IMR-90 (cell line): ENCODE measurements at regions not wholly inside any gene's neighbourhood (a gene's known extent, or its start where the extent isn't known, plus 50 kb on each side); places are given as distances from the start of the nearest gene placed in this dataset.

Source experiments
- ATAC-seq: fragments of 200-7000 bp; cut with Tn5 transposase; 2 replicates; pipeline ENCODE4 v1.9.1; 2020; ENCODE audit warnings: low read depth, mild to moderate bottlenecking, moderate library complexity
- BruUV-seq: library from RNA; stranded (reverse); fragments of 400-500 nt; replicated peaks from 2 replicates; lab custom pipeline; 2021; lab: Mats Ljungman, UMichigan
- CTCF ChIA-PET: fragments of 300-600 bp; formaldehyde crosslinking; extraction: SDS; loops from one replicate; lab custom pipeline; 2021; ENCODE audit warnings: antibody characterized with exemption; lab: Yijun Ruan, JAX
- POLR2A ChIA-PET: fragments of 300-600 bp; sonication (Branson Sonifier 250); formaldehyde crosslinking; loops from one replicate; lab custom pipeline; 2022; ENCODE audit warnings: antibody characterized with exemption; ENCODE audit not compliant: unreplicated experiment; lab: Charles Lee
- DNase-seq: peaks from one replicate; pipeline ENCODE4 v3.0.0; 2013
- H2AFZ ChIP-seq: replicated peaks from 2 replicates; pipeline ENCODE3; 2013; ENCODE audit warnings: low read length, mild to moderate bottlenecking; ENCODE audit not compliant: poor library complexity
- H2AK5ac ChIP-seq: 2 replicates; pipeline ENCODE4 v1.6.1; 2013; ENCODE audit warnings: low read depth, low read length, inconsistent platforms
- H2AK9ac ChIP-seq: replicated peaks from 2 replicates; pipeline ENCODE3; 2013; ENCODE audit warnings: mild to moderate bottlenecking, low read depth, low read length, moderate library complexity; ENCODE audit not compliant: poor library complexity
- H2BK120ac ChIP-seq: 2 replicates; pipeline ENCODE4 v1.6.1; 2013; ENCODE audit warnings: low read depth, low read length, inconsistent platforms
- H2BK15ac ChIP-seq: 3 replicates; pipeline ENCODE4 v1.6.1; 2013; ENCODE audit warnings: low read depth, low read length, inconsistent platforms
- H2BK20ac ChIP-seq: 2 replicates; pipeline ENCODE4 v1.6.1; 2013; ENCODE audit warnings: low read depth, mild to moderate bottlenecking, inconsistent platforms, low read length, moderate library complexity
- H2BK5ac ChIP-seq: 2 replicates; pipeline ENCODE4 v1.6.1; 2013; ENCODE audit warnings: mild to moderate bottlenecking, low read depth, low read length, inconsistent platforms; ENCODE audit not compliant: poor library complexity, severe bottlenecking
- H3K14ac ChIP-seq: replicated peaks from 2 replicates; pipeline ENCODE4 v1.6.1; 2013; ENCODE audit warnings: low read depth, low read length, inconsistent platforms
- H3K18ac ChIP-seq: 2 replicates; pipeline ENCODE4 v1.6.1; 2013; ENCODE audit warnings: low read depth, low read length, control low read depth
- H3K23ac ChIP-seq: 2 replicates; pipeline ENCODE4 v1.6.1; 2013; ENCODE audit warnings: low read depth, low read length, inconsistent platforms
- H3K27ac ChIP-seq: 2 replicates; pipeline ENCODE4 v1.5.1; 2013; ENCODE audit warnings: mild to moderate bottlenecking, control low read depth, low read length; ENCODE audit not compliant: insufficient read depth
- H3K27me3 ChIP-seq: 2 replicates; pipeline ENCODE4 v1.6.1; 2013; ENCODE audit warnings: low read length; ENCODE audit not compliant: control insufficient read depth, insufficient read depth
- H3K36me3 ChIP-seq: 2 replicates; pipeline ENCODE4 v1.6.1; 2013; ENCODE audit warnings: low read length, mixed read lengths; ENCODE audit not compliant: control insufficient read depth, insufficient read depth
- H3K4ac ChIP-seq: 2 replicates; pipeline ENCODE4 v1.6.1; 2013; ENCODE audit warnings: low read depth, low read length, inconsistent platforms
- H3K4me1 ChIP-seq: 2 replicates; pipeline ENCODE4 v1.6.1; 2013; ENCODE audit warnings: low read length, mixed read lengths; ENCODE audit not compliant: control insufficient read depth, insufficient read depth
- H3K4me2 ChIP-seq: 2 replicates; pipeline ENCODE4 v1.6.1; 2013; ENCODE audit warnings: low read depth, mild to moderate bottlenecking, control low read depth, low read length, moderate library complexity
- H3K4me3 ChIP-seq: 2 replicates; pipeline ENCODE4 v1.5.1; 2013; ENCODE audit warnings: low read depth, mild to moderate bottlenecking, control low read depth, low read length, moderate library complexity; ENCODE audit not compliant: insufficient read depth
- H3K56ac ChIP-seq: 2 replicates; pipeline ENCODE4 v1.6.1; 2013; ENCODE audit warnings: low read length, inconsistent platforms; ENCODE audit not compliant: insufficient read depth; ENCODE audit errors: extremely low read depth
- H3K79me1 ChIP-seq, 2 experiments: 2 replicates each; pipeline ENCODE4 v1.6.1; 2013; ENCODE audit warnings: low read length in 2 of 2, inconsistent platforms in 1 of 2, low read depth in 1 of 2
- H3K9ac ChIP-seq: 2 replicates; pipeline ENCODE4 v1.6.1; 2013; ENCODE audit warnings: low read depth, low read length, control low read depth
- H3K9me1 ChIP-seq: 2 replicates; pipeline ENCODE4 v1.6.1; 2013; ENCODE audit warnings: low read length, inconsistent platforms; ENCODE audit not compliant: insufficient read depth
- H3K9me3 ChIP-seq: 2 replicates; pipeline ENCODE4 v1.6.1; 2013; ENCODE audit warnings: low read length; ENCODE audit not compliant: control insufficient read depth, insufficient read depth
- H4K20me1 ChIP-seq: 2 replicates; pipeline ENCODE4 v1.6.1; 2013; ENCODE audit warnings: low read length, inconsistent platforms; ENCODE audit not compliant: insufficient read depth
- H4K5ac ChIP-seq: 2 replicates; pipeline ENCODE4 v1.6.1; 2013; ENCODE audit warnings: mild to moderate bottlenecking, low read depth, low read length, control low read depth
- H4K8ac ChIP-seq, 2 experiments: 2 replicates each; pipeline ENCODE4 v1.6.1; 2013; ENCODE audit warnings: low read depth in 2 of 2, low read length in 2 of 2, control low read depth in 1 of 2, inconsistent platforms in 1 of 2
- H4K91ac ChIP-seq: 2 replicates; pipeline ENCODE4 v1.6.1; 2013; ENCODE audit warnings: low read depth, low read length, inconsistent platforms; ENCODE audit not compliant: insufficient read depth
- BHLHE40 ChIP-seq: fragments of 150-350 bp; IDR thresholded peaks from 2 replicates; pipeline ENCODE4 v1.6.1; 2016; ENCODE audit warnings: mild to moderate bottlenecking, low read depth, low read length
- CEBPB ChIP-seq: IDR thresholded peaks from 2 replicates; pipeline ENCODE4 v1.6.1; 2012; ENCODE audit warnings: low read depth, low read length, improper control_type of control experiment
- NFE2L2 ChIP-seq: fragments of 150-350 bp; IDR thresholded peaks from 2 replicates; pipeline ENCODE4 v1.6.1; 2016; ENCODE audit warnings: low read depth, mild to moderate bottlenecking, low read length
- POLR2A ChIP-seq: IDR thresholded peaks from 2 replicates; pipeline ENCODE4 v1.6.1; 2012; ENCODE audit warnings: mild to moderate bottlenecking, low read depth, low read length
- RAD21 ChIP-seq: IDR thresholded peaks from 2 replicates; pipeline ENCODE4 v1.6.1; 2012; ENCODE audit warnings: low read length, improper control_type of control experiment
- RCOR1 ChIP-seq: IDR thresholded peaks from 2 replicates; pipeline ENCODE4 v1.6.1; 2012; ENCODE audit warnings: mild to moderate bottlenecking, low read length, improper control_type of control experiment; ENCODE audit not compliant: insufficient replicate concordance
- USF2 ChIP-seq: fragments of 150-350 bp; IDR thresholded peaks from 2 replicates; pipeline ENCODE4 v1.6.1; 2017; ENCODE audit warnings: mild to moderate bottlenecking, antibody characterized with exemption, low read length, low read depth
- WGBS, 2 experiments: methylation state at CpG; one replicate each; pipeline versions ENCODE4 v1.1.5 to v1.1.7; 2013; ENCODE audit warnings: missing lambda C conversion rate in 2 of 2; ENCODE audit not compliant: insufficient read length in 1 of 2; ENCODE audit errors: extremely low coverage in 2 of 2; 5-methylcytosine and 5-hydroxymethylcytosine counted together
- dilution Hi-C: fragments of 300-500 bp; cut with HindIII; formaldehyde crosslinking; loops from one replicate; pipeline ENCODE4 v1.14.3; 2018; ENCODE audit warnings: low sequenced_read_pairs; ENCODE audit not compliant: unreplicated experiment
- in situ Hi-C: fragments of 300-500 bp; cut with MboI; formaldehyde crosslinking; loops from 3 replicates; pipeline ENCODE4 v1.14.3; 2019; ENCODE audit warnings: low sequenced_read_pairs, inconsistent platforms, mixed read lengths
- intact Hi-C: fragments of 100-400 bp; cut with micrococcal nuclease; formaldehyde crosslinking; loops from 2 replicates; pipeline ENCODE4 v1.10.0; 2022
- TF ChIP-seq, protein P1 (sequence below): conservative IDR thresholded peaks from 2 replicates; pipeline ENCODE4 v1.5.1; 2012; ENCODE audit warnings: mild to moderate bottlenecking, low read depth, low read length, improper control_type of control experiment

- Histone ChIP-seq H3K4me3 (no peak overlapping the region), H2BK15ac (no peak overlapping the region), H3K27ac (no peak overlapping the region), H3K36me3 (no peaks in the 10 kb centered on the region), H4K91ac (no peak overlapping the region), H3K4me1 (no peaks in the 10 kb centered on the region), H2AFZ (no peak overlapping the region), H3K4me2 (no peak overlapping the region), H3K27me3 (peaks cover 5% of the 10 kb centered on the region), H2BK20ac (no peak overlapping the region), H3K9ac (no peak overlapping the region), H3K9me1 (no peaks in the 10 kb centered on the region; the same call in 1 of the 2 replicates), H2AK5ac (no peak overlapping the region), H3K14ac (no peak overlapping the region), H3K56ac (no peak overlapping the region), H3K18ac (no peak overlapping the region), H3K4ac (no peak overlapping the region), H3K23ac (no peak overlapping the region), H4K5ac (no peak overlapping the region), H3K9me3 (no peaks in the 10 kb centered on the region; the same call in 1 of the 2 replicates), H4K20me1 (no peaks in the 10 kb centered on the region; the same call in 1 of the 2 replicates), H2AK9ac (peak overlapping the region; percentile 34), H2BK5ac (no peak overlapping the region), H3K79me1 (no peaks in the 10 kb centered on the region), H4K8ac (no peak overlapping the region), H2BK120ac (no peak overlapping the region)
- no CpG with 5 or more reads among the region's 5 CpGs for WGBS, 2 experiments
- DNase-seq (no peak), ATAC-seq (no peak)
- TF ChIP-seq NFE2L2 (no peak), BHLHE40 (no peak), CEBPB (no peak), RCOR1 (no peak), POLR2A (no peak), RAD21 (no peak), USF2 (no peak)
- TF ChIP-seq, protein P1, sequence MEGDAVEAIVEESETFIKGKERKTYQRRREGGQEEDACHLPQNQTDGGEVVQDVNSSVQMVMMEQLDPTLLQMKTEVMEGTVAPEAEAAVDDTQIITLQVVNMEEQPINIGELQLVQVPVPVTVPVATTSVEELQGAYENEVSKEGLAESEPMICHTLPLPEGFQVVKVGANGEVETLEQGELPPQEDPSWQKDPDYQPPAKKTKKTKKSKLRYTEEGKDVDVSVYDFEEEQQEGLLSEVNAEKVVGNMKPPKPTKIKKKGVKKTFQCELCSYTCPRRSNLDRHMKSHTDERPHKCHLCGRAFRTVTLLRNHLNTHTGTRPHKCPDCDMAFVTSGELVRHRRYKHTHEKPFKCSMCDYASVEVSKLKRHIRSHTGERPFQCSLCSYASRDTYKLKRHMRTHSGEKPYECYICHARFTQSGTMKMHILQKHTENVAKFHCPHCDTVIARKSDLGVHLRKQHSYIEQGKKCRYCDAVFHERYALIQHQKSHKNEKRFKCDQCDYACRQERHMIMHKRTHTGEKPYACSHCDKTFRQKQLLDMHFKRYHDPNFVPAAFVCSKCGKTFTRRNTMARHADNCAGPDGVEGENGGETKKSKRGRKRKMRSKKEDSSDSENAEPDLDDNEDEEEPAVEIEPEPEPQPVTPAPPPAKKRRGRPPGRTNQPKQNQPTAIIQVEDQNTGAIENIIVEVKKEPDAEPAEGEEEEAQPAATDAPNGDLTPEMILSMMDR, result no peak
- no TSS peak for BruUV-seq
- ChIA-PET POLR2A (no interaction called here), CTCF (interaction anchor here (0.6 to 1.1 kb wide), 2 partner anchors 21 to 1176 kb away, joined by 3 read pairs; no protein-coding TSS in a partner anchor)
- in situ Hi-C loops (no loop called here), intact Hi-C loops (no loop called here), dilution Hi-C loops (no loop called here)
Observed at GRCh38 chr2:8394131-8394530, 287.7 kb upstream of the ID2 start.
